IPS-18c (cell line): ENCODE measurements at regions not wholly inside any gene's neighbourhood (a gene's known extent, or its start where the extent isn't known, plus 50 kb on each side); places are given as distances from the start of the nearest gene placed in this dataset.

Experiments used
- H3K4me3 ChIP-seq: 2 replicates; pipeline ENCODE4 v1.7.0; 2013; ENCODE audit warnings: low read depth, mild to moderate bottlenecking, low read length, moderate library complexity; ENCODE audit not compliant: insufficient read depth
- H3K9me3 ChIP-seq: one replicate; pipeline ENCODE4 v1.6.1; 2013; ENCODE audit warnings: mild to moderate bottlenecking, low read length, moderate library complexity; ENCODE audit not compliant: control insufficient read depth, insufficient read depth

DNA sequence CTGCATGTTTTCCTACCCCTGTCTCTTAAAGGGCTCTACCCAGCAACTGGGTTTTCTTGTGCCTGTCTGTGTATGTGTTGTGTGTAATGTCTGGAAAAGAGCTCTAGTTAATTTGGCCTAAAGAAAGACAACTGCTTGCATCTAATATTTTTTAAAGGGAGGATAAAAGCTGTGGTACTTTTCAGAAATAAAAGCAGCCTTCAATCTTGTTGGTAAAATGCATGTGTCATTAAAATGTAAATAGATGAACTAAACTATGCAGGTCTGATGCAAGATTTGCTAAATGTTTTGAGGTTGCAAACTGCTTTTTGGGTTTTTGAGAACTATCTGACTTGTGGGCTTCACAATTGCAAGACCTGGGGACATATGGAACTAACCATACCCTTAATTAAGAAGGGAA is 445.3 kb downstream of the HTR7 start:
- Histone ChIP-seq H3K9me3 (no peaks in the 10 kb centered on the region), H3K4me3 (no peak overlapping the region)

DNA sequence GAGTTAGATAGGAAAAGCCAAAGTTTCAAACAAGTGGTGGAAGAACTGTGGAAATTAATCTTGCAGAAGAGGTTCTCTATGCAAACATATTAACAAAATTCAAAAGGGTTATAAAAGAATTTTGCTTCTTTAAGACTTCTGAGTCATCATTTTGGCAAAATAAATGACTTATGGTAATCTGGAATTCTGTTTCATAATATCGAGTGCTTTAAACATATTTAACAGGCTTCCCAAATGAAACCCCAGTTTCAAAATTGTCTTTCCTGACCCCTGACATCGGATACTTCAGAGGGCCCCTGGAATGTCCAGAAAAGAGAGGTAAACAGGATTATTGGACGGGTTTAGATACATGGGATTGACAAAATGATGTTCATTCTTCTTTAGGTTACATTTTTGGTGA is 444.6 kb downstream of the HTR7 start:
- Histone ChIP-seq H3K4me3 (no peak overlapping the region), H3K9me3 (no peaks in the 10 kb centered on the region)

DNA sequence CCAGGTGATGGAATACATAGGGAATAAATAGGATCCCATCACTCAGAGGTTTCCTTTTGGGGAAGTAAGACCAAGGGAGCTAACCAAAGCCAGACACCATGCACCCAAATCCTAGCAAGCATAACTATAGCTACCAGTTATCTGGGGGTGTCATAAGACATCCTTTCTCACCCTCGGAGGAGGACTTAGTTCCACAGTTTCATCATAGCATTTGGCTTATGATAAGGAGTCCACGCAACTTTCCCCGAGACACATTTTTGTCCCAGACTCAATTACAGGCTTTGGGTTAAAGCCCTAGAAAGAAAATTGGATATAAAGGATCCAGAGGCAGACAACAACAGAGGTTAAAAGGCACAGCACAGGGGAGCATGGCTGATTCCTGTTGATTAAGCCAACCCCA is 442.9 kb downstream of the HTR7 start:
- Histone ChIP-seq H3K4me3 (no peak overlapping the region), H3K9me3 (no peaks in the 10 kb centered on the region)

DNA sequence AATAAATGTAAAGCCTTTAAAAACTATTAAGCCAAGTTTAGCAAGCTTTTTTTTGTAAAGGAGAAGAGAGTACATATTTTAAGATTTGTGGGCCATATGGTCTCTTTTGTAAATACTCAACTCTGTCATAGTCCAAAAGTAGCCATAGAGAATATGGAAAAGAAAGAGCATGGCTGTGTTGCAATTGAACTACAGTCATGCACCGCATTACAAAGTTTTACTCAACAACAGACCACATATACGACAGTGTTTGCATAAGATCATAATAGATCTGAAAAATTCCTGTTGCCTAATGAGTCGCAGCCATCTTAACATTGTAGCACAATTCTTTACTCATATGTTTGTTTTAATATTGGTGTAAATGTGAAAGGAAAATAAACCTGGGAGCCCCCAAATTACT is 440.8 kb downstream of the HTR7 start:
- H3K9me3 ChIP-seq, result no peaks in the 10 kb centered on the region
- H3K4me3 ChIP-seq, result no peak overlapping the region

DNA sequence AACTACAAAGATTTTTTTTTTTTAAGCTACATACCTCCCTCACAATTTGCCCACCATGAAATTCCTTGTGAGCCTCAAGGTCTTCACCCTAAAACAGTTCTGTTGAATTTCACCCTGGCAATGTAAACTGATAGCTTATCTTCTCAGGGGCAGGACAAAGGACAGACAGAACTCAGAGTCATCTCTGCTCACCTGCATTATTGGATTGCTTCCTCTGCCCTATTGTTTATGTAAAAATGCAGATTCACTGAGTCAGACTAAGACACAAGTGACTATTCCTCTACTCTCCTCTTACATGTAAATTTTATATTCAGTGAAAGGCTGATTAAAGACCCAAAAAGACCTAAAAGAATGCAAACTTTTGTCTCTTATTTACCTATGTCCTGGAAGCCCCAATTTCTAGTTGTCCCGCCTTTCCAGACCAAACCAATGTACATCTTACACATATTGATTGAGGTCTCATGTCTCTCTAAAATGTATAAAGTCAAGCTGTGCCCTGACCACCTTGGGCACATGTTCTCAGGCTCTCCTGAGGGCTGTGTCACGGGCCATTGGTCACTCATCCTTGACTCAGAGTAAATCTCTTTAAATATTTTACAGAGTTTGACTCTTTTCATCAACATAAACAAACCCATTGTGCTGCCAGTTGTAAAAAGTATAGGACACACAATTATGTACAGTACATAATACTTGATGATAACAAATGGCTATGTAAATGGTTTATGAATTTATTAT is 440.2 kb downstream of the HTR7 start:
- H3K4me3 ChIP-seq, result no peak overlapping the region

DNA sequence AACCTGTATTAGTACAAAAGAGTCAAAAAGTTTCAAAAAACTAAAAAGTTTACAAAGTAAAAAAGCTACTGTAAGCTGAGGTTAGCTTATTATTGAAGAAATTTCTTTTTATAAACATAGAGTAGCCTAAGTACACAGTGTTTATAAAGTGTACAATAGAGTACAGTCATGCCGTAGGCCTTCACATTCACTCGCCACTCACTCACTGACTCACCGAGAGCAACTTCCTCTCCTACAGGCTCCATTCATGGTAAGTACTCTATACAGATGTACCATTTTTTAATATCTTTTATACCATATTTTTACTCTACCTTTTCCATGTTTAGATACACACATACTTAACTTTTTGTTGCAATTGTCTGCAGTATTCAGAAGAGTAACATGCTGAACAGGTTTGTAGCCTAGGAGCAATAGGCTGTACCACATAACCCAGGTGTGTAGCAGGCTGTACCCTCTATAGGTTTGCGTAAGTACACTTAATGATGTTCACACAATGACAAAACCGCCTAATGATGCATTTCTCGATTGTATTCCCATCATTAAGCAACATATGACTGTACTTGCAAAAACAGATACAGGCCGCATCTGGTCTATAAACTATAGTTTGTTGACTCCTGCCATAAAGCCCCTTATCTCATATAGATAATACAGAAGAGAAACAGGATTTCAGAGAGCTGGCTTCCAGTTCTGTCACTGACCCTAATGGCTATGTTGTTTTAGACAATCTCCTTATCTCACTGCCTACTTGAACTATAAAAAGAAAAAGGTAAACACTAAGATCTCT is 438.8 kb downstream of the HTR7 start:
- no peak overlapping the region for H3K4me3 ChIP-seq
- H3K9me3 ChIP-seq, result no peaks in the 10 kb centered on the region

More for the DNA sequence above, 440.2 kb downstream of the HTR7 start:
- no peaks in the 10 kb centered on the region for H3K9me3 ChIP-seq

DNA sequence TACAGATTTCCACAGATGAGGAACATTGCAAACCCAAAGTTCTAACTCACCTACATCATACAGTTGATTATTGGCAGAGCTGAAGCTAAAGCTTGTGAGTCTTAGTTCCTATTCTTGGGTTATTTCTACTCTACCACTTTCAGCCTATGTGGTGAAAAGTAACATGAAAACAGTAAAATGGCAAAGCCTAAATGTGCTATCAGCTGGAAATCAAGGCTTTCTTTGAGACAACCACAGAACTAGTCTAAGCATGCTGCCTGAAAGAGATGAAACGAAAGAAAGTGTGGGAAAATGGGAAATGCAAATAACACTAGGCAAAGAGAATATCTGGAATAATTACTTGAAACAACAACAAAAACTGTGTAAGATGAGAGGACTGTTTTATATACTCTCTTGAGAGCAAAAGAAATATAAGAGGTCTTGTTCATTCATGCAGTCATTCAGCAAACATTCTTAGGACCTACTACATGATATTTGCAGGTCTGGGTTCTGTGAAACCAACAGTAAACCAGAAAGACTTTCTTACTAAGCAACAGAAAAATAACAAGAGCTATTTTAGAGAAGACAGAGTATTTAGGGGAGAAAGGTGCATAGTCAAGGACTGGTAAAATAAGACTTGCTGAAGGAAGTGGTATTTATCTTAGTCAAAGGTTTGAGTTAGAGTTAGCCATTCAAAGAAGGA is 437.1 kb downstream of the HTR7 start:
- no peak overlapping the region for H3K4me3 ChIP-seq
- no peaks in the 10 kb centered on the region for H3K9me3 ChIP-seq

DNA sequence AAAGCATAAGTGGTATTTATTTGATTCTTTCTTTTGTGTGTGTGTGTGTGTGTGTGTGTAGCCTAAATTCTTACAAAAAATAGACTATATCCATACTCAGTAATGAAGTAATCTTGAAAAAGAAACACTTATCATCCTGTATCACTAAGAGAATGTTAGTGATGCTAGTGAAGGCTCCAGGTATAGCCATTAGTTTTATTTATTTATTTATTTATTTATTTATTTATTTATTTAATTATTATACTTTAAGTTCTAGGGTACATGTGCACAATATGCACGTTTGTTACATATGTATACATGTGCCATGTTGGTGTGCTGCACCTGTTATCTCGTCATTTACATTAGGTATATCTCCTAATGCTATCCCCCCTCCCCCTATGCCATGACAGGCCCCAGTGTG is 436.0 kb downstream of the HTR7 start:
- H3K9me3 ChIP-seq, result no peaks in the 10 kb centered on the region
- no peak overlapping the region for H3K4me3 ChIP-seq

DNA sequence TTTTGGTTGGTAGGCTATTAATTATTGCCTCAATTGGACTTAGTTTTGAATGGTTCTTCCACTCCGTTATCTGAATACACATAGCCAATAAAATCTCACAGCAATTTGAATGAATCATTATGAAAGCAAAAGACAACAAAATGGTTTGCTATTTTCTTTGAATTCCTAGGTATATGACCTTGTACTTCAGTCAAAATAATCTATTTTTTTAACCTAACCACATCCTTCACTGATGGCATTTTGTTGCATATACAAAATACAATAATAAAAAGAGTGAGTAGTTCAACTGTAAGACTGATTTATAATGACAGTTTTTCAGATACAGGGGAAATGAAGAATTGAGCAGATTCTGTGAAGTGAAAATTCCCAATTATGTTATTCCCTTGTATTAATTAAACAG is 433.1 kb downstream of the HTR7 start:
- H3K4me3 ChIP-seq, result no peak overlapping the region
- H3K9me3 ChIP-seq, result no peaks in the 10 kb centered on the region

DNA sequence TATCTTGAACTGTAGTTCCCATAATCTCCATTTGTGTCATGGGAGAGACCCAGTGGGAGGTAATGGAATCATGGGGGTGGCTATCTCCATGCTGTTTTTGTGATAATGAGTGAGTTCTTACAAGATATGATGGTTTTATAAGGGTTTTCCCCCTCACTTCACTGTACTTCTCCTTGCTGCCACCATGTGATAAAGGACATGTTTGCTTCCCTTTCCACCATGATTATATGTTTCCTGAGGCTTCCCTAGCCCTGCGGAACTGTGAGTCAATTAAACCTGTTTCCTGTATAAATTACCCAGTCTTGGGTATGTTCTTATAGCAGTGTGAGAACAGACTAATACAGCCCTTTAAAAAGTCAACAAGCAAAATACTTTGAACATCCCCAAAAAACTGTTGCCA is 427.7 kb downstream of the HTR7 start:
- Histone ChIP-seq H3K4me3 (no peak overlapping the region), H3K9me3 (no peaks in the 10 kb centered on the region)

DNA sequence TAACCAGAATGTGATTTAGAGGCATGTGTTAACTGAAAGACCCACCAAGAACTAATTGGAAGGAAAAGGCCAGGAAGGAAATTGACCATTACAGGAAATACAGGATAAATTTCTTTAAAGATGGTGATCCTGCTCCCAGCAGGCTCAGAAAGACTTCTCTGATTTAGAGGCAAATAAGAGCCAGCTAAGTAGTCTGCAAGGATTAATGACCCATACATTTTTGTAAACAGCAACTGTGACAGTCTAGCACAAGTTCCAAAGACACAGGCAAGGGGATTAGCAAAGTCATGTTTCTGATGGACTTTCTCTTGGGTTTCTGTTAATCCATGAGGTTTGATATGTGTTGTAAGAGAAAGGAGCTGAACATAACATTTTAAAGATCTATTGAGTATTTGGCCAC is 425.0 kb downstream of the HTR7 start:
- H3K4me3 ChIP-seq, result no peak overlapping the region

DNA sequence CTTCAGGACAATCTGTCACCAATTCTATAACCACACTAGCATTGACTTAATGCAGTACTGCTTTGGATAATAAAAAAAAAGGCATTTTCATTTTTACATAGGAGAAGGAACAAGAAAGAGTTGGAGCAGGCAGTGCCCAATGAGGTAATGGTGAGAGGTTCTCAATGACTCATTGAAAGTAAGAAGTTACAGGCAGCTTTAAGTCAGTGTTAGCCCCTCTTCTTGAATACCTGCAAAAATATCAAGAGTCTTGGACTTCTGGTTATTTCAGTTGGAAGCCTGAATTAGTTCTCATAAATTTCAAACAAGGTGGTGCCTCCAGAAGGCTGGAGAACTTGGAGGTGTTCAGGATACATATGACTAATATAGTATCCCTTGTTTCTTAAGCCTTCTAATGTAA is 422.5 kb downstream of the HTR7 start:
- Histone ChIP-seq H3K9me3 (no peaks in the 10 kb centered on the region), H3K4me3 (no peak overlapping the region)

More for the DNA sequence above, 425.0 kb downstream of the HTR7 start:
- H3K9me3 ChIP-seq, result no peaks in the 10 kb centered on the region

DNA sequence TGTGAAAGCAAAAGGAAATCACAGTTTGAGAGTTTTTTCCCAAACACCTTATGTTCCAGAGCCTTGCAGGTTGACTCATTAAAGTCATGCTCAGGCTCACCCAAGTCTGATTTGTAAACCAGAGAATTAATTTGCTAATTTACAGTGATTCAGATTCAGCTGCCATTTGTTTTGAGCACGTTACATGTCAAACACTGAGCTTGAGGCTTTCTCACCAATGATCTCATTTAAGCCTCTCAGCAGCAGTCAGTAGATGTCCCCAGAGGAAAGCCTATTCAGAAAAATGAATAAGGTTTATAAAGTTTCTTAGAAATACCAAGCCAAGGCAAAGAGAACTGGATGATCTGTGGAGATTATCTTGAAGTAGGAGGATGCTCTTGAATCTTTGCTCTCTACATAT is 420.4 kb downstream of the HTR7 start:
- Histone ChIP-seq H3K4me3 (no peak overlapping the region), H3K9me3 (no peaks in the 10 kb centered on the region)

DNA sequence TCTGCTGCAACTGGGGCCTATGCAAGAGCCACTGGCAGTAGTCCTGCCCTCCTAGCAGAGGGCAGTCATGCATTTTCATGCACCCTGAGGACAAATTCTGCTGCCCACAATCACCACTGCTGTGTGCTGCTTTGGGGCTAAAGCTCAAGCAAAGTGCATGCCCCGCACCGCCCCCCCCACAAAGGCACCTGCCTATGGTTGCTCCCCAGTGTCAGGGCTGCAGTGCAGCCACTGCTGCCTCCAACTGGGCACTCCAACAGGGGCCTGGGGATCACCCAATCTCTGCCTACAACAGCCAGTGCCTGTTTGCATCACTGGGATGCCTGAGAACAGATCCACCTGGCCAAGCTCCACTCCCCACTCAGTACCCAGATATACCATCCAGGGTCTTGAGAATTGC is 417.0 kb downstream of the HTR7 start:
- Histone ChIP-seq H3K9me3 (no peaks in the 10 kb centered on the region), H3K4me3 (no peak overlapping the region)

DNA sequence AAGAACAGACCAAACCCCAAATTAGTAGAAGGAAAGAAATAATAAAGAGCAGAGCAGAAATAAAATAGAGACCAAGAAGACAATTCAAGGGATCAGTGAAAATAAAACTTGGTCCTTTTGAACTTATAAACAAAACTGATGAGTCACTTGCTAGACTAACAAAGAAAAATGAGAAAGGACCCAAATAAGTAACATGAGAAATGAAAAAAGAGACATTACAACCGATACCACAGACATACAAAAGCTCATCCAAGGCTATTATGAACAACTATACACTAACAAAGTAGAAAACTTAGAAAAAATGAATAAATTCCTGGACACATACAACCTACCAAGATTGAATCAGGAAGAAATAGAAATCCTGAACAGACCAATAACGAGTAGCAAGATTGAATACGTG is 414.5 kb downstream of the HTR7 start:
- Histone ChIP-seq H3K9me3 (no peaks in the 10 kb centered on the region), H3K4me3 (no peak overlapping the region)

DNA sequence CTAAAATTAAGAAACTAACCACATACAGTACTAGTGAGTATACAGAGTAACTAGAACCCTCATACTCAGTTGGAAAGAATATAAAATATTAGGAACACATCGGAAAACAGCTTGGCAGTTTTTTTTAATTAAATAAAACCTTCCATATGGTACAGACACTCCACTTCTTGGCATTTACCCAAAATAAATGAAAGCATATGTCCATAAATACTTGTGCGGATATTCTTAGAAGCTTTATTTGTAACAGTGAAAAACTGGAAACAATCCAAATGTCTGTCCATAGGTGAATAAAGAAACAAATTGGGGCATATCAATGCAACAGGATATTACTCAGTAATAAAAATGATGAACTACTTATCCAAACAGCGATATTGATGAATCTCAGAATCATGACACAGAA is 410.0 kb downstream of the HTR7 start:
- H3K9me3 ChIP-seq, result no peaks in the 10 kb centered on the region
- no peak overlapping the region for H3K4me3 ChIP-seq

DNA sequence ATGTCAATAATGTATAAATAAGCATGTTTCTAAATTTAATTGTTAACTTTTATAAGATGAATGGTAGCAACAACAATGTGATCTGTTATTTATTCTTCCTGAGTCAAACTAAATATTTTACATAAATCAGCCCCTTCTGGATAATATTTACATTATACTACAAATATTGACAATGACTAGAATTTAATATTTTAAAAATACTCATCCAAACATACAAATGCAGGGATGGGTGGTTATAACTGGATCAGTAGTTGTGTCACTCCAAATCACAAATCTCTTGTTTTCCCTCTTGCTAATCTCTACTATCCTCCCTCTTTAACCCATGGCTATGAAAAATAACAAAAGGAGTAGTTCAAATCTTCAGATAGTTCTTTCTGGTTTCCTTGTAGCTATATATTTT is 407.0 kb downstream of the HTR7 start:
- Histone ChIP-seq H3K4me3 (no peak overlapping the region), H3K9me3 (no peaks in the 10 kb centered on the region)

DNA sequence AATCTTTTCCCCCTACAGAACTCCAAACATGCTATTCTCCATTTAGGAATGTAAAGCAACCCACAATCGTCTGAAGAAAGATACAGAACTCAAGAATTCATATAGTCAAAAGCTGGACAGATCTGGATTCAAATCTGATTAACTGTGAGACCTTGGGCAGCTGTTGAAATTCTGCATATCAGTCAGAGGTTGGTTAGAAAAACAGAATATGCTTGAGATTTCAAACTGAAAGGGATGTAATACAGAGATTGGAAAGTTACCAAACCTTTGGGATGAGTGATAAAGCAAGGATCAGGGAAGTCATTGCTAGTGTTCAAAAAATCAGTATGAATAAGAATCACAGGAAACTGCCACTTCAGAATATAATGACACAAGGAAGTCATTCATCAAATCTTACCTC is 406.6 kb downstream of the HTR7 start:
- no peak overlapping the region for H3K4me3 ChIP-seq
- H3K9me3 ChIP-seq, result no peaks in the 10 kb centered on the region
